ENCODE measurements at regions not wholly inside any gene's neighbourhood (a gene's known extent, or its start where the extent isn't known, plus 50 kb on each side); places are given as distances from the start of the nearest gene placed in this dataset.

GRCh38 chr2:234768608-234769196, 183.1 kb upstream of the SH3BP4 start:
- DNase-seq (ENCODE audit: low read depth in 2 of 2), result no peak

GRCh38 chr2:234765279-234765678, 186.5 kb upstream of the SH3BP4 start:
- DNase-seq (ENCODE audit: low read depth in 2 of 2), result no peak

- DNase-seq (ENCODE audit: low read depth in 2 of 2), result no peak
These were observed 187.4 kb upstream of the SH3BP4 start for GRCh38 chr2:234764372-234764771.

- DNase-seq (ENCODE audit: low read depth in 2 of 2), result no peak
These were observed 188.6 kb upstream of the SH3BP4 start for GRCh38 chr2:234763002-234763873.

GRCh38 chr2:234761910-234762309, 189.9 kb upstream of the SH3BP4 start:
- no peak for DNase-seq (ENCODE audit: low read depth in 2 of 2)

- no peak for DNase-seq (ENCODE audit: low read depth in 2 of 2)
These were observed 197.7 kb upstream of the SH3BP4 start for GRCh38 chr2:234754126-234754525.

GRCh38 chr2:234753701-234754100, 198.1 kb upstream of the SH3BP4 start:
- no peak for DNase-seq (ENCODE audit: low read depth in 2 of 2)

GRCh38 chr2:234752966-234753365, 198.9 kb upstream of the SH3BP4 start:
- no peak for DNase-seq (ENCODE audit: low read depth in 2 of 2)

- DNase-seq (ENCODE audit: low read depth in 2 of 2), result no peak
These were observed 200.4 kb upstream of the SH3BP4 start for GRCh38 chr2:234751275-234751973.

- no peak for DNase-seq (ENCODE audit: low read depth in 2 of 2)
These were observed 203.8 kb upstream of the SH3BP4 start for GRCh38 chr2:234747833-234748559.

GRCh38 chr2:234747032-234747431, 204.8 kb upstream of the SH3BP4 start:
- no peak for DNase-seq (ENCODE audit: low read depth in 2 of 2)

- no peak for DNase-seq (ENCODE audit: low read depth in 2 of 2)
These were observed 206.5 kb upstream of the SH3BP4 start for GRCh38 chr2:234745347-234745746.

- DNase-seq (ENCODE audit: low read depth in 2 of 2), result no peak
These were observed 209.8 kb upstream of the SH3BP4 start for GRCh38 chr2:234741976-234742375.

- DNase-seq (ENCODE audit: low read depth in 2 of 2), result no peak
These were observed 212.8 kb upstream of the SH3BP4 start for GRCh38 chr2:234739061-234739460.

GRCh38 chr2:234735829-234736228, 216.0 kb upstream of the SH3BP4 start:
- no peak for DNase-seq (ENCODE audit: low read depth in 2 of 2)

GRCh38 chr2:234733795-234734600, 217.8 kb upstream of the SH3BP4 start:
- no peak for DNase-seq (ENCODE audit: low read depth in 2 of 2)

GRCh38 chr2:234733093-234733489, 218.7 kb upstream of the SH3BP4 start:
- no peak for DNase-seq (ENCODE audit: low read depth in 2 of 2)

- no peak for DNase-seq (ENCODE audit: low read depth in 2 of 2)
These were observed 219.3 kb upstream of the SH3BP4 start for GRCh38 chr2:234732404-234733092.

GRCh38 chr2:234731236-234731635, 220.6 kb upstream of the SH3BP4 start:
- no peak for DNase-seq (ENCODE audit: low read depth in 2 of 2)

- no peak for DNase-seq (ENCODE audit: low read depth in 2 of 2)
These were observed 221.7 kb upstream of the SH3BP4 start for GRCh38 chr2:234730066-234730640.

Data from stimulated activated CD8-positive, alpha-beta memory T cell treated with anti-CD3 and anti-CD28 coated beads, Interleukin-7, amount 100 ng/mL, for 4 hours (primary cell).